Endothelial cell (in vitro differentiated cells): ENCODE measurements at regions not wholly inside any gene's neighbourhood (a gene's known extent, or its start where the extent isn't known, plus 50 kb on each side); places are given as distances from the start of the nearest gene placed in this dataset.

Source experiments
- DNase-seq: peaks from one replicate; pipeline ENCODE4 v3.0.0; 2021; ENCODE audit warnings: low spot score
- H3K27ac Mint-ChIP-seq: one replicate; pipeline ENCODE4 v1.8.0; 2021; ENCODE audit warnings: mixed read lengths, inconsistent platforms; ENCODE audit not compliant: unreplicated experiment
- H3K27me3 Mint-ChIP-seq: one replicate; pipeline ENCODE4 v1.8.0; 2021; ENCODE audit warnings: mild to moderate bottlenecking, moderate library complexity, mixed read lengths, inconsistent platforms; ENCODE audit not compliant: unreplicated experiment
- H3K36me3 Mint-ChIP-seq: one replicate; pipeline ENCODE4 v1.8.0; 2021; ENCODE audit warnings: mild to moderate bottlenecking, low read depth, mixed read lengths, inconsistent platforms; ENCODE audit not compliant: unreplicated experiment
- H3K4me1 Mint-ChIP-seq: one replicate; pipeline ENCODE4 v1.8.0; 2021; ENCODE audit warnings: mild to moderate bottlenecking, mixed read lengths, inconsistent platforms; ENCODE audit not compliant: unreplicated experiment
- H3K4me3 Mint-ChIP-seq: one replicate; pipeline ENCODE4 v1.8.0; 2021; ENCODE audit warnings: mild to moderate bottlenecking, mixed read lengths, inconsistent platforms; ENCODE audit not compliant: unreplicated experiment
- H3K9me3 Mint-ChIP-seq: one replicate; pipeline ENCODE4 v1.8.0; 2021; ENCODE audit warnings: mixed read lengths, inconsistent platforms; ENCODE audit not compliant: unreplicated experiment
- CTCF ChIP-seq: fragments of 200-600 bp; sonication (generic); IDR thresholded peaks from one replicate; pipeline ENCODE4 v1.5.0; 2021; ENCODE audit warnings: antibody characterized with exemption; ENCODE audit not compliant: unreplicated experiment

GRCh38 chr12:89084751-89085150 is 267.6 kb downstream of the DUSP6 start:
- DNase-seq = no peak
- H3K4me1 Mint-ChIP-seq = peaks cover 57% of the 10 kb centered on the region
- peaks cover 5% of the 10 kb centered on the region for H3K27me3 Mint-ChIP-seq
- H3K27ac Mint-ChIP-seq = no peak overlapping the region
- TF ChIP-seq CTCF = no peak
- no peak overlapping the region for H3K4me3 Mint-ChIP-seq
- no peaks in the 10 kb centered on the region for H3K36me3 Mint-ChIP-seq
- H3K9me3 Mint-ChIP-seq = no peaks in the 10 kb centered on the region

- H3K36me3 Mint-ChIP-seq = no peaks in the 10 kb centered on the region
- peaks cover 57% of the 10 kb centered on the region for H3K4me1 Mint-ChIP-seq
- no peak overlapping the region for H3K4me3 Mint-ChIP-seq
- no peak for DNase-seq
- TF ChIP-seq CTCF = no peak
- no peak overlapping the region for H3K27ac Mint-ChIP-seq
- H3K27me3 Mint-ChIP-seq = peaks cover 5% of the 10 kb centered on the region
- H3K9me3 Mint-ChIP-seq = no peaks in the 10 kb centered on the region
Observed at GRCh38 chr12:89083491-89083890, 268.8 kb downstream of the DUSP6 start.

- Mint-ChIP-seq H3K9me3 (no peaks in the 10 kb centered on the region), H3K27me3 (peaks cover 3% of the 10 kb centered on the region), H3K4me3 (no peak overlapping the region), H3K4me1 (peaks cover 48% of the 10 kb centered on the region), H3K36me3 (no peaks in the 10 kb centered on the region), H3K27ac (no peak overlapping the region)
- DNase-seq = no peak
- no peak for TF ChIP-seq CTCF
Observed at GRCh38 chr12:89082370-89082753, 269.9 kb downstream of the DUSP6 start.

- Mint-ChIP-seq H3K9me3 (no peaks in the 10 kb centered on the region), H3K4me1 (peaks cover 48% of the 10 kb centered on the region), H3K27ac (peak overlapping the region; percentile 19), H3K36me3 (no peaks in the 10 kb centered on the region), H3K27me3 (peaks cover 3% of the 10 kb centered on the region), H3K4me3 (no peak overlapping the region)
- TF ChIP-seq CTCF = no peak
- DNase-seq = no peak
Observed at GRCh38 chr12:89081719-89082369, 270.5 kb downstream of the DUSP6 start.

- no peaks in the 10 kb centered on the region for H3K36me3 Mint-ChIP-seq
- TF ChIP-seq CTCF = no peak
- DNase-seq = no peak
- peaks cover 52% of the 10 kb centered on the region for H3K4me1 Mint-ChIP-seq
- H3K27me3 Mint-ChIP-seq = peaks cover 2% of the 10 kb centered on the region
- H3K9me3 Mint-ChIP-seq = no peaks in the 10 kb centered on the region
- H3K27ac Mint-ChIP-seq = no peak overlapping the region
- no peak overlapping the region for H3K4me3 Mint-ChIP-seq
Observed at GRCh38 chr12:89080793-89081465, 271.4 kb downstream of the DUSP6 start.
